A673 (cell line): ENCODE measurements at regions not wholly inside any gene's neighbourhood (a gene's known extent, or its start where the extent isn't known, plus 50 kb on each side); places are given as distances from the start of the nearest gene placed in this dataset.

Source experiments
- BruUV-seq: library from RNA; stranded (reverse); fragments of 400-500 nt; replicated peaks from 2 replicates; lab custom pipeline; 2021; lab: Mats Ljungman, UMichigan
- CTCF ChIA-PET: fragments of 300-600 bp; sonication (Branson Sonifier 250); formaldehyde crosslinking; loops from one replicate; lab custom pipeline; 2022; ENCODE audit warnings: antibody characterized with exemption; lab: Charles Lee
- POLR2A ChIA-PET: fragments of 300-600 bp; sonication (Branson Sonifier 250); formaldehyde crosslinking; loops from one replicate; lab custom pipeline; 2022; ENCODE audit warnings: antibody characterized with exemption; ENCODE audit not compliant: low non-redundant PET; lab: Charles Lee
- DNase-seq: peaks from one replicate; pipeline ENCODE4 v3.0.0-alpha.2; 2015; ENCODE audit warnings: low spot score
- H3K27ac ChIP-seq: fragments of 200-600 bp; sonication (generic); 2 replicates; pipeline ENCODE4 v1.5.1; 2016; ENCODE audit warnings: mixed run types, low read depth, mild to moderate bottlenecking, mixed read lengths, antibody characterized with exemption, low read length; ENCODE audit not compliant: poor library complexity, severe bottlenecking
- H3K27me3 ChIP-seq: fragments of 200-600 bp; sonication (generic); replicated peaks from 2 replicates; pipeline ENCODE4 v1.6.1; 2017; ENCODE audit warnings: mixed run types, low read depth, mild to moderate bottlenecking, mixed read lengths, antibody characterized with exemption, low read length; ENCODE audit not compliant: insufficient read depth, poor library complexity
- H3K36me3 ChIP-seq: fragments of 200-600 bp; sonication (generic); 2 replicates; pipeline ENCODE4 v1.6.1; 2016; ENCODE audit warnings: mixed run types, mild to moderate bottlenecking, mixed read lengths, antibody characterized with exemption, low read length; ENCODE audit not compliant: insufficient read depth, poor library complexity, severe bottlenecking
- H3K4me1 ChIP-seq: fragments of 200-600 bp; sonication (generic); 2 replicates; pipeline ENCODE4 v1.6.1; 2017; ENCODE audit warnings: mixed run types, mild to moderate bottlenecking, mixed read lengths, antibody characterized with exemption, low read length; ENCODE audit not compliant: insufficient read depth, poor library complexity, severe bottlenecking
- H3K4me3 ChIP-seq: fragments of 200-600 bp; sonication (generic); 2 replicates; pipeline ENCODE4 v1.5.1; 2016; ENCODE audit warnings: low read depth, mixed run types, mild to moderate bottlenecking, mixed read lengths, low read length; ENCODE audit not compliant: poor library complexity, severe bottlenecking
- H3K9me3 ChIP-seq: fragments of 200-600 bp; sonication (generic); 2 replicates; pipeline ENCODE4 v1.6.1; 2016; ENCODE audit warnings: mixed run types, low read depth, mild to moderate bottlenecking, mixed read lengths, antibody characterized with exemption, low read length; ENCODE audit not compliant: poor library complexity, severe bottlenecking
- CTCF ChIP-seq: fragments of 300-800, 200-600 bp; sonication (generic); conservative IDR thresholded peaks from 2 replicates; pipeline ENCODE4 v1.5.1; 2017; ENCODE audit warnings: low read depth, mild to moderate bottlenecking, antibody characterized with exemption, low read length, moderate library complexity, mixed read lengths
- EZH2 ChIP-seq: fragments of 200-600 bp; sonication (generic); IDR thresholded peaks from 2 replicates; pipeline ENCODE4 v1.6.1; 2017; ENCODE audit warnings: borderline replicate concordance, low read depth, mild to moderate bottlenecking, mixed read lengths, antibody characterized with exemption, low read length; ENCODE audit not compliant: poor library complexity, severe bottlenecking
- intact Hi-C: fragments of 100-400 bp; cut with micrococcal nuclease; formaldehyde crosslinking; loops from one replicate; pipeline ENCODE4 v1.10.0; 2022; ENCODE audit not compliant: unreplicated experiment

- CTCF ChIA-PET = interaction anchor here (0.6 kb wide), 1 partner anchor 17 kb away, joined by 3 read pairs; no protein-coding TSS in a partner anchor
- intact Hi-C loops = loop anchor here (5.0 kb wide), 2 partner anchors 49 to 64 kb away; no protein-coding TSS in a partner anchor
- no peaks in the 10 kb centered on the region for H3K9me3 ChIP-seq
- no peaks in the 10 kb centered on the region for H3K36me3 ChIP-seq
- peak overlapping the region; percentile 80 for H3K27ac ChIP-seq
- peak overlapping the region; percentile 53 for H3K4me3 ChIP-seq
- DNase-seq = peak; percentile 31
- H3K4me1 ChIP-seq = peaks cover 75% of the 10 kb centered on the region
- BruUV-seq = TSS peak; percentile 11
- POLR2A ChIA-PET = no interaction called here
- TF ChIP-seq EZH2 = no peak
- 0 out of 2 replicates have a peak, but pooled peaks have one; percentile 29 for TF ChIP-seq CTCF
- no peaks in the 10 kb centered on the region for H3K27me3 ChIP-seq
Observed at GRCh38 chr16:85173146-85173980, 61.1 kb upstream of the CIBAR2 start.

- Histone ChIP-seq H3K27me3 (no peaks in the 10 kb centered on the region), H3K27ac (peak overlapping the region; percentile 80), H3K4me1 (peaks cover 71% of the 10 kb centered on the region), H3K4me3 (peak overlapping the region; percentile 32), H3K9me3 (no peaks in the 10 kb centered on the region), H3K36me3 (no peaks in the 10 kb centered on the region)
- peak; percentile 95 for DNase-seq
- intact Hi-C loops = loop anchor here (5.0 kb wide), 2 partner anchors 48 to 63 kb away; no protein-coding TSS in a partner anchor
- ChIA-PET CTCF (no interaction called here), POLR2A (no interaction called here)
- TF ChIP-seq EZH2 (no peak), CTCF (no peak)
- BruUV-seq = no TSS peak
Observed at GRCh38 chr16:85173981-85174751, 61.9 kb upstream of the CIBAR2 start.

GRCh38 chr16:85174871-85175723, 62.8 kb upstream of the CIBAR2 start:
- H3K9me3 ChIP-seq = no peaks in the 10 kb centered on the region
- BruUV-seq = no TSS peak
- ChIA-PET POLR2A (no interaction called here), CTCF (no interaction called here)
- no peaks in the 10 kb centered on the region for H3K36me3 ChIP-seq
- peak overlapping the region; percentile 32 for H3K4me3 ChIP-seq
- peaks cover 67% of the 10 kb centered on the region for H3K4me1 ChIP-seq
- H3K27ac ChIP-seq = peak overlapping the region; percentile 80
- intact Hi-C loops = loop anchor here (5.0 kb wide), 2 partner anchors 47 to 62 kb away; no protein-coding TSS in a partner anchor
- TF ChIP-seq EZH2 (no peak), CTCF (no peak)
- H3K27me3 ChIP-seq = no peaks in the 10 kb centered on the region
- peak; percentile 76 for DNase-seq
